ENCODE measurements at regions not wholly inside any gene's neighbourhood (a gene's known extent, or its start where the extent isn't known, plus 50 kb on each side); places are given as distances from the start of the nearest gene placed in this dataset.

DNA sequence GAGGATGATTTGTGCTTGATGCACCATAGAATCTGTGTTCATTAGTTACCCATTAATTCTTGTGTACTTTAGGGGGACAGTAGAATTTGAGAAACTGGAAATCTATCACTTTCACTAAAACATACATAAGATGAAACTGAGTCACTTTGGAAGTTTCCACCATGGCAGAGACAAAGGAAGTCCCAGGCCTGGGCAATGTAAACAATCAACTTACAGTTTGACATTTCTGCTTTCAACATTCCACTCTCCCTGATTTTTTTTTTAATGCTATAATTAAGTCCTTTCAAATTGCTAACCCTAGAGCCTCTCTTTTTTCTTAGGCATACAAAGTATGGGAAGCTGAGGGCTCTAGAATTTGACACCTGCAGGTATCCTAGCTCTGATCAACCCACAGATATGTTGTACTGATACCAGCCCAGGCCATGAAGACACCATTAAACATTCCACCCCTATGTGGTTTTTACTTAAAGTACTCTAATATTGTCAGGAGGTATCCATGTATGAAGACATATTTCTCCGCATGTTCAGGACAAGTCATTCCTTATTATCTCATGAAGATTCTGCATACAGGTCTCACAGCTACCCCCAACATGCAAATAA, 88.5 kb upstream of the GLS start:
- H3K9me3 Mint-ChIP-seq, result no peaks in the 10 kb centered on the region
- no peak overlapping the region for H3K4me3 Mint-ChIP-seq
- peaks cover 3% of the 10 kb centered on the region for H3K27me3 Mint-ChIP-seq
- H3K27ac Mint-ChIP-seq, result no peak overlapping the region
- CTCF ChIA-PET, result interaction anchor here (1.0 to 1.7 kb wide), 4 partner anchors 9 to 363 kb away, joined by 3 to 10 read pairs (median 4); no protein-coding TSS in a partner anchor
- peaks cover 12% of the 10 kb centered on the region for H3K4me1 Mint-ChIP-seq
- H3K36me3 Mint-ChIP-seq, result no peaks in the 10 kb centered on the region
- no peak for DNase-seq

DNA sequence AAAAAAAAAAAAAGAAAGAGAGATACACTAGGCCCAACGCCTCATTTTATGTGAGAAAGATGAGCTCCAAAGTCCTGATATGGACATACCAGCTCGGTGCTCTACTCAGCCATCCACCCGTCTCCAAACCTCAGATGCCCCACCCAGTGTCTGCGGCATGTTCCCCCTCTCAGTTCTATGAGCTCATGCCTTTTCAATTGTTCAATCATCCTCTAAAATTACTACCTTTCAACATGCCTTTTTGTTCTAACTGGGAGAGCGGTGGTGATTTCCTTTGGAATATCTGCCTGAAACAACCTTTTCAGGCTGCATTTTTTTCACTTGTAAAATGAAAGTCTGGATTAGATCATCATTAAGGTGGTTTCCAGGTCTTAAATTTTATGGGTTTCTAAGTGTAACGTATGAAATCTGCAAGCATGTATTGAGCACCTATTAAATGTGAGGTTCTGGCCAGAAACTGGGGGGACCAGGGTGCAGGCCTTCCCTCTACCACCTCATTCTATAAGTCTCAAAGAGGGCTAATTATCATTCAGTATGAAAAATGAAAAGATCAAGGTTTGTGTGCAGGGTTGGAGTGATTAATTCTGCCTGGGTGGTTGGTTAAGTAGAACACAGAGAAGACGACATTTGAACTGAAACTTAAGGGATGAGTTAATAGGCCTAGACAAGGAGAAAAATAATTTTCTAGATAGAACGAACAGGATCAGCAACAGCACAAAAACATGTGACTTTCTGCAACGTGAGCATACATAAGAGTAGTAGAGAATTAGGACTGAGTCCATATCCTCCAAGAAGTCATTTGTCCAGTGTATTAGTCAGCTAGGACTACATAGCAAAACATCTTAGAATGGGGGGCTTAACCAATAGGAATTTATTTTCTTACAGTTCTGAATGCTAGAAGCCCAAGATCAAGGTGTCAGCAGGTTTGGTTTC, 87.4 kb upstream of the GLS start:
- CTCF ChIA-PET, result interaction anchor here (1.0 to 1.7 kb wide), 3 partner anchors 10 to 362 kb away, joined by 3 to 10 read pairs (median 4); no protein-coding TSS in a partner anchor
- Mint-ChIP-seq H3K27ac (no peak overlapping the region), H3K9me3 (no peaks in the 10 kb centered on the region), H3K4me3 (no peak overlapping the region), H3K36me3 (no peaks in the 10 kb centered on the region), H3K4me1 (peaks cover 12% of the 10 kb centered on the region), H3K27me3 (peaks cover 3% of the 10 kb centered on the region)
- no peak for DNase-seq

DNA sequence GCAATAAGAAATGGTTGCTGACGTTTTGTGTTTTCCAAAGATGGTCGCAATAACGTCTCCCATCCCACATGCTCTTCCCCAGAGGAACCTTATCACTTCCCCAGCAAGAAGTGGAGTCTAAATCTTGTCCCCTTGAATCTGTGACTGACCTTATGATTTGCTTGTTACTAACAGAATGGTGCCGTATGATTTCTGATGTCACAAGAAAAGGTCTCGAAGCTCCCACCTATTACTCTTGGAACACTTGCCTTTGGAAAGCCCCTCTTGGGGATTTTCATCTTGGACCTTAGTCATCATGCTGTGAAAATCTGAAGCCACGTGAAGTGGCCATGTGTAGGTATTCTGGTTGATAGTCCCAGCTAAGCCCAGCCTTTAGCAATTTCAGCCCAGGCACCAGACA, 86.2 kb upstream of the GLS start:
- no peak for DNase-seq
- no peak overlapping the region for H3K4me3 Mint-ChIP-seq
- H3K9me3 Mint-ChIP-seq, result no peaks in the 10 kb centered on the region
- H3K27me3 Mint-ChIP-seq, result peaks cover 3% of the 10 kb centered on the region
- peaks cover 12% of the 10 kb centered on the region for H3K4me1 Mint-ChIP-seq
- no peak overlapping the region for H3K27ac Mint-ChIP-seq
- H3K36me3 Mint-ChIP-seq, result no peaks in the 10 kb centered on the region
- CTCF ChIA-PET, result interaction anchor here (1.1 kb wide), 1 partner anchor 51 kb away, joined by 3 read pairs; no protein-coding TSS in a partner anchor

DNA sequence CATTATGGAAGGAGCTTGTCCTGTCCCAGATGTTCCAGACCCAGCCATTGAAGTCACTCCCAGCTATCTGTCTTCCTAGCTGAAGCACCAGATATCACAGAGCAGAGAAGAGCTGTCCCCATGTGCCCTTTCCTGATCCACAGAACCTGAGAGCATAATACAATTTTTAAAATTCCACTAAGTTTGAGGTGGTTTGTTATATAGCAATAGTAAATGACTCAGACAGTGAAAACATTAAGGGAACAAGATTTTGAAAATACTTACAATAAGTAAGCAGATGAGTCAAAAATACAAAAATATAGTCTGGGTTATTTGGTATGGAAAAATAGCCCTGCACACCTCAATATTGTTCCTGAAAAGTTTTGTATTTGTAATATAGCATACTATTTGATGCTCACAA, 85.8 kb upstream of the GLS start:
- no peak for DNase-seq
- Mint-ChIP-seq H3K4me3 (no peak overlapping the region), H3K27ac (no peak overlapping the region), H3K36me3 (no peaks in the 10 kb centered on the region), H3K4me1 (peaks cover 12% of the 10 kb centered on the region), H3K27me3 (peaks cover 3% of the 10 kb centered on the region), H3K9me3 (no peaks in the 10 kb centered on the region)
- CTCF ChIA-PET, result interaction anchor here (1.1 kb wide), 1 partner anchor 52 kb away, joined by 3 read pairs; no protein-coding TSS in a partner anchor

DNA sequence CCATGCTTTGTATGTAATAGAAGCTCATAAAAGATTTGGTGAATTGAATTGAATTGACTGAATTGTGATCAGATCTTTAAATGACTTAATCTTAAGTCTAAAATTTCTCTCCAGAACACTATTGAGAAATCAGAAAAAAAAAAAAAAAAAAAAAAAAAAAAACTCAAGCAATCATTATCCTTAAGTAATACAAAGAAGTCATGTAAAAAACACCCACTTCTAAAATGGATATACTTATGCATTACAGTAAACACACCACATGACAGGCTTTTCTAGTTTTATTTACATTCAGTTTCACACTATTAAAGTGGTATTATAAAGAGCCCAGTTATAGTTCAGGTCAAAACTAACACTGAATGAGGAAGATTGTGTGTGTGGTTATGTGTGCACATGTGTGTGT, 84.9 kb upstream of the GLS start:
- Mint-ChIP-seq H3K27me3 (peaks cover 3% of the 10 kb centered on the region), H3K9me3 (no peaks in the 10 kb centered on the region), H3K4me1 (peaks cover 12% of the 10 kb centered on the region), H3K36me3 (no peaks in the 10 kb centered on the region), H3K4me3 (no peak overlapping the region), H3K27ac (no peak overlapping the region)
- DNase-seq, result no peak
- CTCF ChIA-PET, result interaction anchor here (1.1 kb wide), 1 partner anchor 53 kb away, joined by 3 read pairs; no protein-coding TSS in a partner anchor

DNA sequence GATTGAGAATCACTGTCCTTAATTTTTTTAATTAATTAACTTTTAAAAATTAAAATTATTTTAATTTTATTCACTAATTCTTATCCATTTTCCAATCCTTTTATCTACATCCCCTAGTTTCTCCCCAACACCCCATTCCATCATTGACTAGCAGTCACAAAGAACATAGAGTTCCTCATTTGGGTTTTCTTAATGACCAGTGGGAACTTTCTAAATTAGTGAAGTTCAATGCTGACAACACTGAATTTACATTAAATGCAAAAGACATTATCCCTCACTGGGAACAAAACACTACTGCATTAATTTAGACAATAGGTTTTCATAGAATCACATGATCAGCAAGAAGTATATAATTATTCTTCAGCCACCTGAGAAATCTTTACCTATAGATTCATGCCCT, 80.6 kb upstream of the GLS start:
- H3K27ac Mint-ChIP-seq, result no peak overlapping the region

DNA sequence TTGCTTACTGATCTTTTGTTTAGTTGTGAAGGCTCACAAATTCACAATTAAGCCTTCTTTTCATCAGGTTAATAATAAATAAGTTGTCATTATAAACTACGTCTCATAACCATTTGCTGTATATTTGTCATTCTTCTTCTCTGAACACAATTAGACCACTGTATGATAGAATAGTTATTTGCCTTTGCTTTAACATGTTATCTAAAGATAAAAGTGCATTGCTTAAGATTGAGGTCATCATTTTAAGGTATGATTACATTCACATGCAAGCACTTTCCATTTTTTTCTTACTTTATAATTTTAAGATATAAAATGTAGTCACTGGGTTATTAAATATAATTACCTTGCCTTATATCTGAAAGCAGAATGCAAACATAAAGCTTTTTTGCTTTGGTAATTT, 80.1 kb upstream of the GLS start:
- Mint-ChIP-seq H3K4me3 (no peak overlapping the region), H3K36me3 (no peaks in the 10 kb centered on the region), H3K27me3 (no peaks in the 10 kb centered on the region), H3K4me1 (no peaks in the 10 kb centered on the region), H3K9me3 (no peaks in the 10 kb centered on the region), H3K27ac (no peak overlapping the region)
- CTCF ChIA-PET, result interaction anchor here (1.1 kb wide), 1 partner anchor 19 kb away, joined by 3 read pairs; no protein-coding TSS in a partner anchor
- DNase-seq, result no peak

More for the DNA sequence above, 80.6 kb upstream of the GLS start:
- no peak overlapping the region for H3K4me3 Mint-ChIP-seq
- no peaks in the 10 kb centered on the region for H3K9me3 Mint-ChIP-seq
- no peaks in the 10 kb centered on the region for H3K27me3 Mint-ChIP-seq
- no peaks in the 10 kb centered on the region for H3K4me1 Mint-ChIP-seq
- no peaks in the 10 kb centered on the region for H3K36me3 Mint-ChIP-seq
- CTCF ChIA-PET, result no interaction called here
- DNase-seq, result no peak

DNA sequence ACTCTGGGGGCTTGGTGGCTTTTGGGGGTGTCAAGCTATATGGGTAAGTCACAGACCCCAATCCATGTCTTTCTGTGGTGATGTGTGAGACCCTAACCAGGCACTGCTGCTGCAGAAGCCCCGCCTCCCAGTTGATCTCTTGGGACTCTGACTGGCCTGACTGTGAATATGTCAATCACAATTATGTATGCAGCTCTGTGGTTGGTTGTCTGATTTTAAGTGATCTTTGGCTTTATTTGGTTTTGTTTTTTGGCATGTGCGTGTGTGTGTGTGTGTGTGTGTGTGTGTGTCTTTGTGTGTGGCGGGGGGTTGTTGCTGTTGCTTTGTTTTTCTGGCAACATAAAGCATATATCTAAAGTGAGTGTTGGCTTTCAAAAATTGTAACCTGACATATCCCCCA, 78.5 kb upstream of the GLS start:
- CTCF ChIA-PET, result interaction anchor here (0.7 to 1.4 kb wide), 3 partner anchors 12 to 422 kb away, joined by 3 read pairs; no protein-coding TSS in a partner anchor
- no peaks in the 10 kb centered on the region for H3K36me3 Mint-ChIP-seq

DNA sequence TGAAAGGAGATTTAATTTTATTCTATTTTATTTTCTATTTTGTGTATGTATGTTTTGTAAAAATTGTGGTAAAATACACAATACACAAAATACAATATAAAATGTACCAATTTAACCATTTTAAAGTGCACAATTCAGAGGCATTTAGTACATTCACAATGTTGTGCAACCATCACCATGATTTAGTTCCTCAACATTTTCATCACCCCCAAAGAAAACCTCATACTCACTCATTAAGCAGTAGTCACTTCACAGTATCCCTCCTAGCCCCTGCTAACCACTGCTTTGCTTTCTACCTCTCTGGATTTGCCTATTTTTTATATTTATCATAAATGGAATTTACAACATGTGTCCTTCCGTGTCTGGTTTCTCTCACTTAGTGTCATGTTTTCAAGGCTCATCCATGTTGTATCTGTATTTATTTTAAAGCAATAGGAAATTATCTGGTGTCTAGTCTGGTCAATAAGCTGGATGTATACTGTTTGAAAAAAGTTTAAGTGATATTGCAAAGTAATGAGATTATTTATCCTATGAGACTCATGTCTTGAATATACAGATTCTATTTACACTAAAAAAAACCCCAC, 77.9 kb upstream of the GLS start:
- Mint-ChIP-seq H3K4me1 (peaks cover 5% of the 10 kb centered on the region), H3K27me3 (no peaks in the 10 kb centered on the region), H3K4me3 (no peak overlapping the region), H3K36me3 (no peaks in the 10 kb centered on the region), H3K9me3 (no peaks in the 10 kb centered on the region), H3K27ac (no peak overlapping the region)
- DNase-seq, result no peak
- CTCF ChIA-PET, result interaction anchor here (0.7 to 1.0 kb wide), 2 partner anchors 11 to 422 kb away, joined by 3 read pairs; no protein-coding TSS in a partner anchor

More for the DNA sequence above, 78.5 kb upstream of the GLS start:
- Mint-ChIP-seq H3K4me1 (no peaks in the 10 kb centered on the region), H3K27ac (no peak overlapping the region), H3K4me3 (no peak overlapping the region), H3K9me3 (no peaks in the 10 kb centered on the region), H3K27me3 (no peaks in the 10 kb centered on the region)
- DNase-seq, result no peak

DNA sequence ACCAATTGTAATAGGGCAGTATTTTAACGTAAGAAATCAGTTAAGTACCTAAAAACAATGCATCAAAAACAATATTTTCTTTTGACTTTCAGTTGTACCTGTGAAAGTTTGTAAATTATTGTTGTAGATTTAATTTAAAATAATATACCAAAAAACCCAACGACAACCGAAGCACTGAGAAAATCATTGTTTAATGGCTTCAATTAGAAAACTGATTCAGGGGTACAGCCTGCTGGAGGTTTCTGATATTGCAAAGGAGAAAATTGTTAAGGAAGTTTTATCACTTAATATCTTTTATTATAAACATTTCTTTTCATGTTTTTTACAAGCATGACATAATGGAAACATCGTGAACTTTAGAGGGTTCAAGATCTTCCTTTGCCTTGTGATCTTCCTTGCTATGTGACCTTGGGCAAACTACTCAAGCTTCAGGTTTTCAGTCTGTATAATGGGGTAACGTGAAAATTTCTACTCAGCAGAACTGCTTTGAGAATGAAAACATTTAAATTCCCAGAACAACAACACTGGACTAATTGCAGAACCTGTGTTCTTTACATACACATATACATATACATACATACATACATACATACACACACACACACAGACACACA, 76.3 kb upstream of the GLS start:
- no peaks in the 10 kb centered on the region for H3K27me3 Mint-ChIP-seq
- no peak for DNase-seq
- peaks cover 9% of the 10 kb centered on the region for H3K4me1 Mint-ChIP-seq
- H3K36me3 Mint-ChIP-seq, result no peaks in the 10 kb centered on the region
- no peaks in the 10 kb centered on the region for H3K9me3 Mint-ChIP-seq
- H3K27ac Mint-ChIP-seq, result no peak overlapping the region
- H3K4me3 Mint-ChIP-seq, result no peak overlapping the region
- CTCF ChIA-PET, result interaction anchor here (1.0 to 2.1 kb wide), 3 partner anchors 18 to 326 kb away, joined by 3 to 8 read pairs (median 3); no protein-coding TSS in a partner anchor

DNA sequence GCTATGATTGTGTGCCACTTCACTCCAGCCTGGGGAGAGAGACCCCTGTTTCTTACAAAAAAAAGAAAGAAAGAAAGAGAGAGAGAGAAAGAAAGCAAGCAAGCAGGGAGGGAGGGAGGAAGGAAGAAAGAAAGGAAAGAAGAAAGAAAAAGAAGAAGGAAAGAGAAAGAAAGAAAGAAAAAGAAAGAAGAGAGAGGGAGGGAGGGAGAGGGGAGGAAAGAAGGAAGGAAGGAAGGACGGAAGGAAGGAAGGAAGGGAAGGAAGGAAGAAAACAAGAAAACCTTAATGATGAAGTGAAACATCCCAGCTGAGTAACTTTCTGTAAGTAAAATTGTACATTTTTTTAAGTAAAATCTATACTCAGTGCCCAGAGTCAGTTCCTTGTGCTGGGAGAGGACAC, 75.5 kb upstream of the GLS start:
- Mint-ChIP-seq H3K27ac (no peak overlapping the region), H3K4me1 (peaks cover 9% of the 10 kb centered on the region), H3K9me3 (no peaks in the 10 kb centered on the region), H3K27me3 (no peaks in the 10 kb centered on the region), H3K4me3 (no peak overlapping the region), H3K36me3 (no peaks in the 10 kb centered on the region)
- CTCF ChIA-PET, result interaction anchor here (1.2 to 2.1 kb wide), 4 partner anchors 12 to 124 kb away, joined by 3 to 8 read pairs (median 4); no protein-coding TSS in a partner anchor
- DNase-seq, result no peak

DNA sequence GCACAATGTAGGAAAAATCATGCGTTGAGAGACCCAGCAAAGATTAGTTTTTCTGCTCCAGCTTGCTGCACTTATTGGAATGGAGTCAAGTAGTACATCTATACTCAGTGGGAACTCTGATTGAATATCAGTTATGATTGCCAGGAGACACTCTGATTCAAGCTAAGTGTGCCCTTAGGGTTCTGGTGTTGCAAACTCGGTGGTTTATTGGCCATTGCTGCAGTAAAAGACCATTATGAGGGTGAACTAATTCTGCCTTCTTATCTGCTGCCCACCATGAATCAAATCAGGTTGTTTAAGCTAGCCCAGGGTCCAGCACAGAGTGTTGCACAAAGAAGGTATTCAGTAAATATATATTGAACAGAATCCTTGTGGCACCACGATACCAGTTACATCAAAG, 74.8 kb upstream of the GLS start:
- no peaks in the 10 kb centered on the region for H3K9me3 Mint-ChIP-seq
- no peak for DNase-seq
- no peak overlapping the region for H3K27ac Mint-ChIP-seq
- H3K4me3 Mint-ChIP-seq, result no peak overlapping the region
- H3K36me3 Mint-ChIP-seq, result no peaks in the 10 kb centered on the region
- H3K27me3 Mint-ChIP-seq, result no peaks in the 10 kb centered on the region
- CTCF ChIA-PET, result interaction anchor here (1.0 to 2.1 kb wide), 6 partner anchors 13 to 425 kb away, joined by 3 to 8 read pairs (median 4); no protein-coding TSS in a partner anchor
- H3K4me1 Mint-ChIP-seq, result peaks cover 9% of the 10 kb centered on the region

DNA sequence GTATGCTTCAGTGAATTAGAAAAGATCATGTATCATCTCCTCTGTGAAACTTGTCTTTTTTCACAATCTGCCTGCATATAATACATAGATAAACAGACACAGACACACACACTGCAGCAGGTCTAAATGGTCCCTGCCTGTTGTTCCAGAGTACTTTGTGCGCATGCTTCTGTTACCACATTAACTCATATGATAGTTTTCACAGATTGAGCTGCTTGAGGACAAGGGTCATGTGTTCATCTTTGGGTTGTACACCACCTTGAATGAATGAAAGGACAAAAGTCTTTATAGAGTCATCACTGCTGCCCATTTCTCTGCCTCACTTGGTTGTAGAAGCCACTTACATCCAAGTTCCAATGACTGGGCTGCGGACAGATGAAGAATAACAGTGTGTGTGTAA, 72.7 kb upstream of the GLS start:
- CTCF ChIA-PET, result interaction anchor here (1.1 kb wide), 1 partner anchor 86 kb away, joined by 3 read pairs; no protein-coding TSS in a partner anchor
- Mint-ChIP-seq H3K4me1 (peaks cover 9% of the 10 kb centered on the region), H3K4me3 (no peak overlapping the region), H3K27ac (no peak overlapping the region), H3K9me3 (no peaks in the 10 kb centered on the region), H3K36me3 (no peaks in the 10 kb centered on the region), H3K27me3 (no peaks in the 10 kb centered on the region)
- DNase-seq, result no peak
